T-helper 1 cell treated with Interleukin-12 subunit alpha and Interleukin-12 subunit beta and Interleukin-4 antibody, amounts not matched to agents 30 ng/mL and 1 ng/mL, for 36 hours (primary cell): ENCODE measurements at regions not wholly inside any gene's neighbourhood (a gene's known extent, or its start where the extent isn't known, plus 50 kb on each side); places are given as distances from the start of the nearest gene placed in this dataset.

Experiments used
- intact Hi-C: fragments of 100-400 bp; cut with micrococcal nuclease; formaldehyde crosslinking; loops from one replicate; pipeline ENCODE4 v1.15.1; 2024

DNA sequence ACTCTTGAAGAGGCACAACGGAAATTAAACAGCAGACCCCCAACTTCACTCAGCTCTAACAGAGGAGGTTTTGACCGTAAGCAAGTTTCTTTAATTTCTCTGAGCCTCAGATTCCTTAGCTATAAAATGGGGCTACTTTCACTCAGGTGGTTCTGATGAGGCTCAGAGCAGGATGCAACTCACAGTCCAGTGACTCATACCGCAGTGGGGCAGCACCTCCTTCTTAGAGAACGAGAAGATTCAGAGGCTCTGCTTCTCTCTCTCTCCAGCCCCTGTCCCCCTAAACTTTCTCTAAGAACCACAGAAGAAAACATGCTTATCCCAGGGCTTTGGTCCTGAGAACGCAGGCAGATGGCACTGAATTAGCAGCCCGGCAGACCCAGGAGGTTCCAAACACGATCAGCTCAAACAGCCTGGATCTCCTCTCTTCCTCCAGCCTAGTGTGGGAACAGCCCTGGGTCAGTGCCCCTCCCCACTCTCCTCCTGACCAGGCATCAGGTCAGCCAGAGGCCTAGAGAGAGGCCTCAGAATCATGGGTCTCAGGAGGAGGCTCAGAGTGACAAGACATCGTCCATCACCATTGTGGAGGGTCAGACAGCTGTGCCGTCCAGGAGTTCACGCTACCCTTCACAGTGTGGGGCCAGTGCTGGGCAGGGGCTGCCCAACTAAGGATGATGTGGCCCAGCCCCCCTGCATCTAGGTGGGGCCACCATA lies 433.0 kb downstream of the PTPRU start:
- intact Hi-C loops: no loop called here

DNA sequence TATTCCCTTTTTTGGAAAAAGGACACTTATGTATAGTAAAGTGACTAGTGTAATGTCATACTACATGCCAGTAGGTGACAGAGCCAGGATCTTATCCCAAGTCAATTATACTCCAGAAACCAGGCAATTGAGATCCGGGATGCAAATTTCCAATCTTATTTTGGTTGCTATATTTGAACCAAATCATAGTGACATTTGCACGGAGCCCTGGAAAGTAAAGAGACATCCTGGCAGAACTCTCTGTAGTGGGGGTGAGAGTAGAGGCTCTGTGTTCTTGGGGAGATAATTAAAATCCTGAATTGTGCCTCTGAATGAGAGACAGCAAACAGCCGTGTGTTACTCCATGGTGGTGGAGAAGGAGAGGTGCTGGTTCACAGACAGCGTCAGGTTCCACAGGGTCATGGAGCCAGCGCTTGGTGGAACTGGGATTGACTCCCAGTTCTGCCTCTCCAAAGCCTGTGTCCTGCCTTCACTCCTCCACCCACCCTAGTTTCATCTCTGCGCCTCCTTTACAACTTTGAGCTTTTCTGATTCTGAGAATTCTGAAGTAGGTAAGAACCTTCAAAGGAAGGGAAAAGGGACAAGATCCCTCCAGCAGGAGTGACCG lies 432.3 kb downstream of the PTPRU start:
- intact Hi-C loops: no loop called here

DNA sequence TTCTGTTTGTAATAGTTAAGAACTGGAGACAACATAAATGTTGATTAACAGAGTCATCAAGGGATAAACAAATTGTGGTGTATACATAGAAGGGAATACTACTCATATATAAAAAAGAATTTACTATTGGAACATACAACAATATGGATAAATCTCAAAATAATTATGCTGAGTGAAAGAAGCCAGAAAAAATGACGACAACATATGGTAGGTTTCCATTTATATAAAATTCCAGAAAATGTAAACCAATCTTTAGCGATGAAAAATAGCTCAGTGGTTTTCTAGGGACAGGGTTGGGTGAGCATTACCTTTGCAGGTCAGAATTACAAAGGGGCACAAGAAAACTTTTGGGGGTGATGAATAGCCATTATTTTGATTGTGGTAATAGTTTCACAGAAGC lies 431.6 kb downstream of the PTPRU start:
- intact Hi-C loops: no loop called here

DNA sequence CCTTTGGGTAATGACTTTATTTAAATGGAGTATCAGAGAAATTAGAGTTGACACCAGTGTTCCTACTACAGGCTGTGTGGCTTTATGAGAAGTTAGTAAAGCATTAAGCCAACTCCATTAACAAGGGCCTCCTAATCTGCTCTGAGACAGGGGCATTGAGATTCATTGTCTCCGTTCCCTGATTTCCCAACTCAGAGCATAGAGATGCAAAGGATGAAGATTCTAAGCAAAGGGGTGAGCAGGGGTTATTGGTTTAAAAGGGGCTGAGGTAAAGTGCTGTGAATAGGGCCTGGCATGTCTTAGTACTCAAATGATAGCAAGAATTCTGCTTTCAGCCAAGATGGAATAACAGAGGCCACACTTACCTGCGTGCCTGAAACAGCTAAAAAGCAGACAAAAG lies 428.4 kb downstream of the PTPRU start:
- intact Hi-C loops: no loop called here

- intact Hi-C loops: no loop called here
Measured at GRCh38 chr1:29658688-29659087, 422.4 kb downstream of the PTPRU start.

DNA sequence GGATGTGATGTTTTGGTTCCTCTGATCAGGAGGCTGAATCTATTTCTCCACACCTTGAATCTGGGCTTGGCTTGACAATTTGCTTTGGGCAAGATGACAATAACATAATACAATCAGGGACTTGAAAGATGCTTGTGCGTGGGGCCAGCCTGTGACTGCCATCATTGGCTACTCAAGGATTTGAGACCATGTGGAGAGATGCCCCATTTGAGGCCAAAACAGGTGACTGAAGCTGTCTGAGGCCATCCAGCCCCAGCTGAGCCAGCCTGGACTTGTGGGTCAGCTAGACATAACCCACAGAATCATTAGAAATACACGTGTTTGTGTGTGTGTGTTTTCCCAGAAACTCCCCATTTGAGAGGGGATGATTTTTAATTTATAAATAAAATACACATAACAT lies 421.5 kb downstream of the PTPRU start:
- intact Hi-C loops: no loop called here

DNA sequence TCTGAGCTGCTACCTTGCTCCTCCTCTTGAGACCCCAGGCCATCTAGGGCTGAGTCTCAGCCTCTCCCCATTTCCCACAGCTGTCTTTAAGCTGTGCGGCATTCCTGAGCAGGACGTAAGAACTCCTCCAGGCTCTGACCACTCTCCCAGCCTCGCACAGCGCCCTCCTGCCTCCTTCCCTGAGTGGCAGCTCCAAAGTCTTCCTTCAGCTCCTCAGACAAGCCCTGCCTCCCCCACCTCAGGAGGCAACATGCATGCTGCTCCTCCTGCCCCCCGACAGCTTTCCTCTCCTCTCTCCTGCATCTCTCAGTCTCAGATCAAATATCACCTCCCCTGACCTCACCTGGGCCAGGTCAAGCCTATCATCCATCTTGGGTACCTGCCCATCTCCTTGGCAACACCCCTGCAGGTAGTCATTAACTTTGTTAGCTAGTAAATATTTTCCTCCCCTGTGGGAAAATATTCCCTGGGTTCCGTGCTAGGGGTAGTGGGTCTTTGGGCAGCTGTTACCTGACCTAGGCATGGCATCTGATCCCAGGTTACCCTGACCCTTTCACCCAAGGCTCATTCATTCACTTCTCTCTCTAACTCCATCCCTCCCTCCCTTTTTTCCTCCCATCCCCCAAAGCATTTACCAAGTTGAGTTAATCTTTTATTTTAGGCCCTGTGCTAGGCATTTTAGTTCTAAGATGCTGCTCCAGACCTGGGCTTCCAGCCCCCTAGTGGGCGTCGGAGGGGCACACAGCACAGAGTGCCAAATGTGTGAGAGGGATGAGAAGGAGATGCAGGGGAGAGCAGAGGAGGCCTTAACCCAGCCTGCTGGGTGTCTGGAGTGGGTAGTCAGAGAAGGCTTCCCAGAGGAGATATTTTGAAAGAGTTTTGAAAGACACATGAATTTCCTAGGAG lies 419.9 kb downstream of the PTPRU start:
- intact Hi-C loops: no loop called here

DNA sequence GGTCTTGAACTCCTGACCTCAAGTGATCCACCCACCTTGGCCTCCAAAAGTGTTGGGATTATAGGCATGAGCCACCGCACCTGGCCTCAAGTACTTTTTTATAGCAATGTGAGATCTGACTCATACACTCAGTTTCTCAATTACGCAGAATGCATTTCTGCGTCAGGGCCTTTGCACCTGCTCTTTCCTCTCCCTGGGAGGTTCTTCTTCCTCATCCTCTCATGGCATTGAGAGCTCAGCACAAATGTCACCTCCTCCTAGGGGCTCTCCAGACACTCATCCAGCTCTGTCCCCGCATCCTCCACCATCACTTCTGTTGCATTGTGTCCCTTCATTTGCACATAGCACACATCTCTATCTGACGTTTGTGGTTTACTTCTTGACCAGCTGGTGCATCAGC lies 418.8 kb downstream of the PTPRU start:
- intact Hi-C loops: no loop called here

DNA sequence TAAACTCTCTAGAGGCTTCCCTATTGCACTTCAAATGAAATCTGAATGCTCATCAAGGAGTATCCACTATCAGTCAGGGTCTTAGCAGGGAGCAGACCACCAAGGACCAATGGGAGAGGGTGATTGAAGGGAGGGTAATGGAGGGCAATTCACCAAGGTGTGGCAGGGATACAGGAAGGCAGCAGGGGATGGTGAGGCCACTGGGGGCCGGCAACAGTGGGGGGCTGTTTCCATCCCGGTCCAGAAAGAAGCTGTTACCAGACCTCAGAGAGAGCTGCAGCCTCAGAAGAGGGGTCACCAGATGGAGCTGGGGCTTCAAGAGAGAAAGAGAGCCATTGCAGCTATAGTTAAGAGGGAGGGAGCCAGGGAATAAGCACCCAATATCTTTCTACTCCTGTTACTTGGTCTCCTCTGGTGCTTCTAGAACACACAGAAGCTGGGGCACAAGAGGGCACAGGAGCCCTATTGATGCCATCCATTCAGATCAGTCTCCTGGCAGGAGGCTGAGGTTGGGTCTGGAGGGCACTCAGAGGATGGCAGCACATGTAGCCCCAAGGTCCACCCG lies 417.6 kb downstream of the PTPRU start:
- intact Hi-C loops: no loop called here

DNA sequence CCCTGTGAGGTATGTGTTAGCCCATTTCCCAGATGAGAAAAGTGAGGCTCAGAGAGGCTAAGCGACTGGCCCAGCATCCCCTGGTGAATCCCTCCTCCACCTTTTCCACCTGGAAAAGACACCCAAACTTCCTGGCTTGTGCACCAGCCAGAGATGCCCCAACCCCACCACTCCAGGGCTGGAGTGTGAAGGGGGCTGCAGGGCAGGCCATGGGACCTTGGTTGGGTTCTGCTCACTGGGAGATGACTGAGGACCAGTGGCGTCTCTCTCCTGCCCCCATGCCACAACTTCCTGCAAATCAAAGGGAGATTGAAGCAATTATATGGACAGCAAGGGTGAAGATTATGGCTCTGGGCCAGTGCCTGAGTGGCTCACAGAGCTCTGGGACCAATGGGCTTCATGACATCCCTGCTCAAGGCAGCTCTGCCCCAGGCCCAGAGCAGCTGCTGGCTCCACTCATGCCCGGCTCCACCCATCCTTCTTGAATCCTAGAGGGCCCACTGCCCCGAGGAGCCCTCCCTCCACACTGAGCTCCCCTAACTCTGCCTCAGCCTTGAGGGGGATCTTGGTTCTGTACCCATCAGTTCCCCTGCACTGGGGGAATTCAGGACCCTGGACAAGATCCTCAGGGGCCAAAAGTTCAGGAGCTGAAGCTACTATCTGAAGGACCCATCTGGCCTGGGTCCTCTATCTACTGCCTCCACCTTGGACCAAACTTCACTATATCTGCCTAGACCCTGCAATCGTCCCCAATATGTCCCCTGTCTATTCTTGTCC lies 416.9 kb downstream of the PTPRU start:
- intact Hi-C loops: no loop called here

DNA sequence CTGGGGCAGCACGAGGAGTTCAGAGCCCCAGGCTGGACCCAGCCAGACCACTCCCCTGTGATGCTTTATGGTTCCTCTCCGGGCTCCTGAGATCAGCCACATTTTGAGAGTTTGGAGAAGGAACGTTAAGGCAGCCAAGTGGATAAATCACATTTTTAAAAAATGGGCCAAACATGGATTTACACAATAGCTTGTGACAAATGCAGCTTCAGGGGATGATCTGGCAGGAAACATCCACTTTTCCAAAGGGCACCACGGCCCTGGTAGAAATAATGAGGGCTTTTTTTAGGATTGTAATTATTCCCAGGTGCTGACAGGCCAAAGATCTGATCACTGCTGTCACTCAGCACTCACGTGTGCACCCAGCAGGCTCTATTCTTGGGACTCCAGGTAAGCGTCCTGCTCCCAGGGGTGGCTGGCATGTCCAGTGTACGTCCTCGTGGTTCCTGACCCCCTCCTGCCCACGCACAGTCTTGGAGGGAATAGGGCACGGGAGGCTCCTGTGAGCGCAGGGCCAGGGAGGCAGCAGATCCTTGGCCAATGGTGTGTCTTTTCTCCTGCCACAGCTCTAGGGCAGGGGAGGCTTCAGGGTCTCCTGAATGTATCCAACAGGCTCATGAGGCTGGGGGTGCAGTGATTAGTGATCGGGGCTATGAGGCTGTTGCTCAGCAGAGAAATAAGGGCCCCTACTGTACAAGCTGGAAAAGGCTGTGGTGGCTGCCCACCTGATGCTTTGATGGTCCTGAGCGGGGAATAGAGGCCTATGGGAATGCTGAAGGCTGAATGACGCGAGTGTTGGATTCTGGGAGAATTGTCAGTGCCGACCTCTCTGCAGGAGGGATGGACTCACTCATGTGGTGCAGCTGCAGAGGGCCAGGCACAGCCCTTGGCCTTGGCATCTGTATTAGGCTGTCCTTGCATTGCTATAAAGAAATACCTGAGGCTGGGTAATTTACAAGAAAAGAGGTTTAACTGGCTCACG lies 415.7 kb downstream of the PTPRU start:
- intact Hi-C loops: no loop called here

DNA sequence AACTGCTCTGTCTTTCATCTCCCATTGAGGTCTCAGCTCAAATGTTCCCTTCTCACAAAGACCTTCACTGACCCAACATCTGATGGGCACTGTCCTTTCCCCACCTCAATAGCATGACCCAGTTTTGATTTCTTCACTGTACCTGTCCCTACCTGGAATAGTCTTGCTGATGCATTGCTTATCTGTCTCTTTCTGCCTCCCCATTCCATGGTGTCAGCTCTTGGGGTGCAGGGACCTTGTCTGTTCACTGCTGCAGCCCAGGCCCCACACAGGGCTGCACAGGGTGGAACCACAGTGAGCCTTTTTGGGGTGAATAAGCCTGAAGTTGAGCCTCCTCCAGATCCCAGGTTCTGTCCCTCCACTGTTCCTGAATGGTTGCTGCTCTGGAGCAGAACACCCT lies 414.9 kb downstream of the PTPRU start:
- intact Hi-C loops: no loop called here

DNA sequence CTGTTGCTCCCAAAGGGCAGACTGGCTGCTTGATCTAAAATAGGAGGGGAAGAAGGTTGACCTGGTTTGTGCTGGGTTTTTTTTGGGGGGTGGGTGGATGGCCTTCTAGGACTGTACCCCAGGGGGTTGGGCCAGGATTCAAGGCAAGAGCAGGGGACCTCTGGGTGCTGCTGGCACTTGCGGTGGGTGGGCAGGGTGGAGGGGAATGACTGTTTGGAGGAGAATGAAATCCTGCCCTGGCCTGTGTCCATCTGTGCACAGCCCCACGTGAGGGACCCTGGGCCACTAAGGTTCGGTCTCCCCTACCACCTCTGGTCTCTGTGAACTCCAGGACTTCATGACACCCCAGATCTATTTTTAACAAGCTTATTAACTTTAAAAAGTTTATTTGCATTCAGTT lies 414.2 kb downstream of the PTPRU start:
- intact Hi-C loops: no loop called here

DNA sequence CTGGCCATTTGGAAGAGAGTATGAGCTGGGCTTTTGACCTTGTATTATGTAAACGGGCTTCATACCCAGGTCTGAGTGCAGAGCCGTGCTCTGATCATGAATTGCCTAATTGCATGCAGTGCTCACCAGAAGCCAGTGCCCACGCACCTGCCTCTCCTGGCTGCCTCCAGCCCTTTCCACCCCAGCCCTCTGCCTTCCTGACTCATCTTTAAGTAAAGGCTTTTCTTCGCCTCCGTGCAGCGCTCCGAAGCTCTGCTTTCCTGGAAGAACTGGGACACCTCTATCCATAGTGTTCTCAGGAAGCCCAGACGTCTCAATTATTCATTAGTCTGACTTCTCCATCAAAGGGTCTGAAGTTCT lies 413.7 kb downstream of the PTPRU start:
- intact Hi-C loops: no loop called here

DNA sequence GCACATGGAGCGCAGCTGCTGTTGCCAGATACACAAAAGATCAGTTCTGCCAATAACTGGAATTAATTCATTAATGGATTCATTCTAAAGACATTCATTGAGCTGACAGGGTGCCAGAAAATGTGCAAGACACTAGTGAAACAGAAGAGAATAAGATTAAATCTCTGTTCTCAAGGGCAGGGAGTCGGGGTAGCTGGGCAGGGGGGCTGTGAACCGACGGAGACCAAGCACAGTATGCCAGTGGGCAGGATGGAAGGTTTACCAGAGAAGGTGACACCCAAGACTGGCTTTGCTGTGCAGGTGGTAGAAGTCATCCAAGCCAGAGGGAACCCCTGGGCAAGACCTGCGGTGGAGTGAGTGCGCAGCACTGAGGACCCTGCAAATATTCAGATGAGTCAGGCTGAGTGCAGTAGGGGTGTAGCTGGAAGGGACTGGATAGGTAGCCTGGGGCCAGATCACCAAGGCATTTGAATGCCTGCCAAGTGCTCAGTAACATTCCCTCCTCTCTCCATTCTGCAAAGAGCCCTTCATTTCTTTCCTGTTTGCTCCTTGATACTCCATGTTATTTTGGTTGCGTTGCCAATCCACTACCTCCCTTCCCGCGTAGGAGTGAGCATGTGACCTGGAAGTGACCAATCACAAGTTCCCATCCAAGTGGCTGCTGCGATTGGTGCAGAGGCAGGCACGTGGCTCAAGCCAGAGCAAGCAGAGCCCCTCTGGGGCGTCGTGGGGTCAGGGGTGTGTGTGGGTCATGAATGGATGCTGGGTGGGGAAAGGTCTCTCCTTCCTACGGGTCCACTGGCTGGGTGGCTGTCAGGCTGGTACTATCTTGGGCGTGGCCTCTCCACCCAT lies 413.1 kb downstream of the PTPRU start:
- intact Hi-C loops: no loop called here

DNA sequence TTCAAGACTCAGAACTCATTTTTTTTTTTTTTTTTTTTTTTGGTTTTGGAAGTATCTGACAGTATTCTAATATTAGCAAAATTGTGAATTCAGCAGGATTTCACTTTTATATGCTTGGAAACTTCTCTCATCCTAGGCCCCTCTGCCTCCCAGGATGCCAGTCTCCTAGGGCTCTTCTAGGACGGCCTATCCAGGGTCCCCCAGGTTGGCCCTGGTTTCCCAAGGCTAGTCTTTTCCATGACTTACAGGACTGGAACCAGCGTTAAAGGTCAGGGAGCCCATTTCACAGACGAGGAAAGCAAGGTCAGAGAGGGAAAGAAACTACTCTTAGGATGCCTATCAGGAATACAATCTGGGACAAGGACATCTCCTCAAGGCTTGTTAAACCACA lies 412.5 kb downstream of the PTPRU start:
- intact Hi-C loops: no loop called here

DNA sequence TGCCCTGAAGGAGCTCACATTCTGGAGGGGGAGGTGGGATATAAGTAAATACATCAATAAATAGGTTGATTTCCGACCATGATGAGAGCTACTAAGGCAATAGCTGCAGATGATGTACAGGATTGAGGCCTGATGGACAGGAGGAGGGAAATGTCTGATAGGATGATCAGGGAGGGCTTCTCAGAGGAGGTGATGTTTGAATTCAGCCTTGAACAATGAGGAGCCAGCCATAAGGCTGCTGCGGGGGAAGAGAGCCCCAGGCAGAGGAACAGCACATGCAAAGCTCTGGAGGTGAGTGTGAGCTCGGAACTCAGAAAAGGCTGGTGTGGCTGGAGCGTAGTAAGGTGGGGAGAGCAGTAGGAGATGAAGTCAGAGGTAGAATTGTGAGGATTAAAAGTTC lies 411.7 kb downstream of the PTPRU start:
- intact Hi-C loops: no loop called here

DNA sequence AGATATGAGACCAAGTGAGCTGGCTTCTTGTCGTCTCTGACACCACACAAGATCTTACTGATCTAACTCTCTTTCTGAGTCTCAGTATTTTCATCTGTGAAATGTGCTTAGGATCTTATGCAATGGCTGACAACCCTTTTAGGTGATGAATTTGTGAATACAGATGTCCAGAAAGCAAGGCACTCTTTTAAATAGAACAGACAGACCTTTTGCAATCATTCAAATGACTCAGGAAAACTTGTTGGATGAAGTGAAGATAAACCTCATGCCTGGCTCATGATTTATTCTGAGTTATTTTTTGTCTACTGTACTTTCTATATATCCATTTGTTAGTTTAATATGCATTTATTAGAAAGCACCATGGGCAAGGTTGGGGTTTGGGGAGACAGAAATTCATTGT lies 411.3 kb downstream of the PTPRU start:
- intact Hi-C loops: no loop called here

DNA sequence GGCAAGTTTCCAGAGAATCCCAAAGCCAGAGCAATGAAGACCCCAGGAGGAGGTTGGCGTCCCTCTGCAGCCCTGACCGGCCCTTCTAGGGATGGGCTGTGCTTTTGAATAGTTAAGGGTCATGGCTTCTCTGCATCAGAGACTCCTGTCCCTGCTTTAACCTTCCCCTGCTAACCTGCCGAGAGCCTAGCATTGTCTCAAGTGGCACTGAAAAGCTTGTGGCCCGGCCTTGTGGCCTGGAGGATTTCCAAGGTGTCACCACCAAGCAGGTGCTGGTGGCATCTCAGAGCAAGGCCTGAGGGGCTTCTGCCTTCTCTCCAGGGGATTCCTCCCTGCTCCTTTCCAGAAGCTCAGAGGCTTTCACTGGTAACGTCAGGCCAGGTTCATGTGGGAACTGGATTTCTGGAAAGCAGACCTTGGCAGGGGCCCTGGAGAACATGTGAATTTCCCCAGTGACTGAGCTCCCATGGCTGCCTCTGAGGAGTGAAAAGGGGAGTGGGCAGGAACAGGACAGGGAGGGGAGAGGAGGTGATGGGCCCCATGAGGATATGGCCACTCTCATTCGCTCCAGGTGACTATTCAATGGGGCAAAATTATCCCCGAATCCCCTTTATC lies 409.9 kb downstream of the PTPRU start:
- intact Hi-C loops: no loop called here
